GM21381 (cell line): ENCODE measurements at regions not wholly inside any gene's neighbourhood (a gene's known extent, or its start where the extent isn't known, plus 50 kb on each side); places are given as distances from the start of the nearest gene placed in this dataset.

Experiments used
- ATAC-seq: cut with Tn5 transposase; IDR thresholded peaks from one replicate; pipeline ENCODE4 v1.9.1; 2021; ENCODE audit warnings: mild to moderate bottlenecking, moderate library complexity; ENCODE audit not compliant: unreplicated experiment

GRCh38 chr9:91065231-91066041 lies 263.8 kb downstream of the SYK start:
- ATAC-seq: no peak

- no peak for ATAC-seq
These were observed 264.4 kb downstream of the SYK start for GRCh38 chr9:91066042-91066415.

GRCh38 chr9:91066856-91067255 lies 265.2 kb downstream of the SYK start:
- ATAC-seq: no peak

- ATAC-seq: no peak
These were observed 265.8 kb downstream of the SYK start for GRCh38 chr9:91067306-91067860.

- ATAC-seq: no peak
These were observed 269.8 kb downstream of the SYK start for GRCh38 chr9:91071184-91071990.

- ATAC-seq: no peak
These were observed 271.6 kb downstream of the SYK start for GRCh38 chr9:91073049-91073810.

GRCh38 chr9:91073811-91074771 lies 272.5 kb downstream of the SYK start:
- ATAC-seq: no peak

GRCh38 chr9:91074866-91075265 lies 273.2 kb downstream of the SYK start:
- ATAC-seq: no peak

- no peak for ATAC-seq
These were observed 273.7 kb downstream of the SYK start for GRCh38 chr9:91075279-91075678.

- no peak for ATAC-seq
These were observed 276.2 kb downstream of the SYK start for GRCh38 chr9:91077624-91078368.

- ATAC-seq: no peak
These were observed 276.7 kb downstream of the SYK start for GRCh38 chr9:91078369-91078695.

GRCh38 chr9:91082731-91083130 lies 279.0 kb downstream of the AUH start:
- no peak for ATAC-seq

GRCh38 chr9:91084896-91085516 lies 276.7 kb downstream of the AUH start:
- no peak for ATAC-seq

GRCh38 chr9:91085517-91086291 lies 276.0 kb downstream of the AUH start:
- no peak for ATAC-seq

GRCh38 chr9:91086657-91087461 lies 274.9 kb downstream of the AUH start:
- ATAC-seq: no peak

GRCh38 chr9:91087462-91087759 lies 274.3 kb downstream of the AUH start:
- no peak for ATAC-seq

GRCh38 chr9:91089405-91090129 lies 272.2 kb downstream of the AUH start:
- ATAC-seq: no peak
